HL-60 (cell line): ENCODE measurements at regions not wholly inside any gene's neighbourhood (a gene's known extent, or its start where the extent isn't known, plus 50 kb on each side); places are given as distances from the start of the nearest gene placed in this dataset.

Experiments used
- CTCF ChIP-seq: IDR thresholded peaks from one replicate; pipeline ENCODE4 v1.5.1; 2011; ENCODE audit warnings: low read length, control low read depth, inconsistent platforms; ENCODE audit not compliant: insufficient read depth
- REST ChIP-seq: IDR thresholded peaks from 2 replicates; pipeline ENCODE4 v1.6.1; 2012; ENCODE audit warnings: low read depth; ENCODE audit not compliant: insufficient replicate concordance

DNA sequence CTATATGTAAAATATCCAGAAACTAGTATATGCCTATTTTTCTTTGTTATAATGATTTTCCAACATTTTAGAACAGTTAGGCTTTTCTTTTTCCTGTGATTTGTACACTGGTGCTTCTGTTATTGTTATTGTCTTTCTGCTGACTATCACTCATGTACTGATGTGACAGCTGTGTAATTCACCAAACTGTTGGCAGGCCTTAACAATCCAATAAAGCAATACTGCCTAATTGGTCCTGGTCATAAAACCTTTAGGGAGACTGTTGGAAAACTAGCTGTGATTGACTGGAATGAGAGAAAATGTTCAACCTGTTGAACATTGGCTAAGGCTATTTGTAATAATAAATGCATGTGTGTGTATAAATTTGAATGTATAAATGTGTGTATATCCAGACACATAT is 956.6 kb downstream of the REEP3 start:
- TF ChIP-seq CTCF (no peak), REST (no peak)
